ENCODE measurements at regions not wholly inside any gene's neighbourhood (a gene's known extent, or its start where the extent isn't known, plus 50 kb on each side); places are given as distances from the start of the nearest gene placed in this dataset.
"Not testable (repeated sequence)": the region's sequence is repeated elsewhere in the genome, so short reads cannot be mapped to it uniquely, and the experiment has no call there.

DNA sequence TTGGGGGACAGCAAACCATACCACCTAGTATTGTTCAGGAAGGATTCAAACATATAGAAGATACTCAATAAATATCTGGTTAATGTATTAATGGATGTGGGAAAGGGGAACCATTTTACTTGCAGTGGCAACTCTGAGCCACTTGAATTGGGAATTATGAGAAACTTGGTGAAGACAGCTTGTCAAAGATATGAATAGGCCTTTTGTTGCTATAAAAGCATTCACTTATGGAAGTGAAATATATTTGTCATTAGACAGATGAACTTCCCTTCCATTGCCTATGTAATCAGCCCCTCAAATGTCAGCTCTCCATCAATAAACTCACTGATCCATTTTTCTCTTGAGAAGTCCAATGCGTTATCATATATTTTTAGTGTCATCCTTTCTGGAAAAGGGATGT lies 56.1 kb downstream of the GPR85 start:
- intact Hi-C loops (cut with DNase I; ENCODE audit: low total_unique reads), result no loop called here
- no peak for DNase-seq (ENCODE audit: low spot score in 2 of 2)
- WGBS, 2 donors, result 92 to 94% methylated on average over 1 of the region's 1 CpG
- no peak overlapping the region for H3K4me3 ChIP-seq (ENCODE audit: low read depth, poor library complexity, severe bottlenecking)
- TF ChIP-seq, protein P1, sequence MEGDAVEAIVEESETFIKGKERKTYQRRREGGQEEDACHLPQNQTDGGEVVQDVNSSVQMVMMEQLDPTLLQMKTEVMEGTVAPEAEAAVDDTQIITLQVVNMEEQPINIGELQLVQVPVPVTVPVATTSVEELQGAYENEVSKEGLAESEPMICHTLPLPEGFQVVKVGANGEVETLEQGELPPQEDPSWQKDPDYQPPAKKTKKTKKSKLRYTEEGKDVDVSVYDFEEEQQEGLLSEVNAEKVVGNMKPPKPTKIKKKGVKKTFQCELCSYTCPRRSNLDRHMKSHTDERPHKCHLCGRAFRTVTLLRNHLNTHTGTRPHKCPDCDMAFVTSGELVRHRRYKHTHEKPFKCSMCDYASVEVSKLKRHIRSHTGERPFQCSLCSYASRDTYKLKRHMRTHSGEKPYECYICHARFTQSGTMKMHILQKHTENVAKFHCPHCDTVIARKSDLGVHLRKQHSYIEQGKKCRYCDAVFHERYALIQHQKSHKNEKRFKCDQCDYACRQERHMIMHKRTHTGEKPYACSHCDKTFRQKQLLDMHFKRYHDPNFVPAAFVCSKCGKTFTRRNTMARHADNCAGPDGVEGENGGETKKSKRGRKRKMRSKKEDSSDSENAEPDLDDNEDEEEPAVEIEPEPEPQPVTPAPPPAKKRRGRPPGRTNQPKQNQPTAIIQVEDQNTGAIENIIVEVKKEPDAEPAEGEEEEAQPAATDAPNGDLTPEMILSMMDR (IDR thresholded peaks at IDR 0.05), result no peak
- TF ChIP-seq POLR2A (IDR thresholded peaks at IDR 0.05), result no peak

DNA sequence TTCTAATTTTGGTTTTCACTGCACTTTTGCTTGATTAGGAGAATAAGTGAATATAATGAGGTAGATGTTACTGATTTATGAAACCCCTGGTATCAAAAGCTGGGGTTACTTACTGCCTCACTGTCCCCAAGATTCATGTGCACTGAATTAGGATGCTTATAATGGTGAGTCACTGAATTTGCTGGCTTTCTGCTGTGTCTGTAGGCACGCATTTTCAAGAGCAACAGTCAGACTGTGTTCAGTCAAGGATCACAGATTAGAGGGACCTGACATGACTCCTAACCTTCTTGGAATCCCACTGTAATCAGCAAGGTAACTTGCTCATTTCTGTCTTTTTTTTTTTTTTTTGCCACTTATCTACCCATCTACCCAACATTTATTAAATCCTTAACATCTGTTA lies 59.7 kb downstream of the GPR85 start:
- H3K4me3 ChIP-seq (ENCODE audit: low read depth, poor library complexity, severe bottlenecking), result no peak overlapping the region
- 72 to 74% methylated on average over 1 of the region's 1 CpG for WGBS, 2 donors
- intact Hi-C loops (cut with DNase I; ENCODE audit: low total_unique reads), result no loop called here
- DNase-seq (ENCODE audit: low spot score in 2 of 2), result no peak
- TF ChIP-seq, protein P1 (IDR thresholded peaks at IDR 0.05), result no peak
- TF ChIP-seq POLR2A (IDR thresholded peaks at IDR 0.05), result no peak

DNA sequence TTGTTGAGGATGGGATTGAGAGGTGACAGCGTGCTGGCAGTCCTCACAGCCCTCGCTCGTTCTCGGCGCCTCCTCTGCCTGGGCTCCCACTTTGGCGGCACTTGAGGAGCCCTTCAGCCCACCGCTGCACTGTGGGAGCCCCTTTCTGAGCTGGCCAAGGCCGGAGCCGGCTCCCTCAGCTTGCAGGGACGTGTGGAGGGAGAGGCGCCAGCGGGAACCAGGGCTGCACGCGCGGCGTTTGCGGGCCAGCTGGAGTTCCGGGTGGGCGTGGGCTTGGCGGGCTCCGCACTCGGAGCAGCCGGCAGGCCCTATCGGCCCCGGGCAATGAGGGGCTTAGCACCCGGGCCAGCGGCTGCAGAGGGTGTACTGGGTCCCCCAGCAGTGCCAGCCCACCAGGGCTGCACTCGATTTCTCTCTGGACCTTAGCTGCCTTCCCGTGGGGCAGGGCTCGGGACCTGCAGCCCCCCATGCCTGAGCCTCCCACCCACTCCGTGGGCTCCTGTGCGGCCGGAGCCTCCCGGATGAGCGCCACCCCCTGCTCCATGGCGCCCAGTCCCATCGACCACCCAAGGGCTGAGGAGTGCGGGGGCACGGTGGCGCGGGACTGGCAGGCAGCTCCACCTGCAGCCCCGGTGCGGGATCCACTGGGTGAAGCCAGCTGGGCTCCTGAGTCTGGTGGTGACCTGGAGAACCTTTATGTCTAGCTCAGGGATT lies 69.3 kb downstream of the GPR85 start:
- DNase-seq (ENCODE audit: low spot score in 2 of 2); intact Hi-C loops (cut with DNase I; ENCODE audit: low total_unique reads); H3K4me3 ChIP-seq (ENCODE audit: low read depth, poor library complexity, severe bottlenecking): not testable (repeated sequence)
- 96% methylated on average over 22 to 30 of the region's 43 CpGs for WGBS, 2 donors

DNA sequence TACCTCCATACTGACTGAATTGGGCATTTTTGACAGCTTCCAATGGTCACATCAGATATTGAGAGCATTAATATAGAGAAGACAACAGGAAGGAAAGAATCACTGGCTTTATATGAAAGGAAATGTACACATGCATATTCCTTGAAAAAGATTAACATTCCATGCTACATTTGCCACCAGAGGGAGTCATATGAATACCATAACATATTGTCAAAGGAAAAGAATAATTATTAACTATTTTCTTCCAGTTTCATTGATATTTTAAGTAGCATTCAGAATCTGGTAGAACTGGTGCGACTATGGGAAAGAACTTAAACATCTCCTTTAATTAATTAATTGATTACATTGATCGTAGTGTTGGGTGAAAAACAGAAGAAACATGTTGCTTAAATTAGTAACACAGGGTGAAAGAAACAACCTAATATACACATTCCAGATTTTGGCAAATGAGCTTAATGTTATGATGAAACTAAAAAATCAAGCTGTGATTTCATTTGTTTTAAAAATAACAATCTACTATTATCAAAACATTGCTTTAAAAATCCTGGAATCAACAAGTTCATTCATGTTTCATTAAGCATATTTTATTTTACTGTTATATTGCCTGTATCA lies 71.5 kb downstream of the GPR85 start:
- WGBS, 2 donors, result 35 to 47% methylated on average over 2 of the region's 2 CpGs
- no peak for DNase-seq (ENCODE audit: low spot score in 2 of 2)
- TF ChIP-seq POLR2A (IDR thresholded peaks at IDR 0.05), result no peak
- TF ChIP-seq, protein P1 (IDR thresholded peaks at IDR 0.05), result no peak
- no peak overlapping the region for H3K4me3 ChIP-seq (ENCODE audit: low read depth, poor library complexity, severe bottlenecking)
- intact Hi-C loops (cut with DNase I; ENCODE audit: low total_unique reads), result no loop called here

DNA sequence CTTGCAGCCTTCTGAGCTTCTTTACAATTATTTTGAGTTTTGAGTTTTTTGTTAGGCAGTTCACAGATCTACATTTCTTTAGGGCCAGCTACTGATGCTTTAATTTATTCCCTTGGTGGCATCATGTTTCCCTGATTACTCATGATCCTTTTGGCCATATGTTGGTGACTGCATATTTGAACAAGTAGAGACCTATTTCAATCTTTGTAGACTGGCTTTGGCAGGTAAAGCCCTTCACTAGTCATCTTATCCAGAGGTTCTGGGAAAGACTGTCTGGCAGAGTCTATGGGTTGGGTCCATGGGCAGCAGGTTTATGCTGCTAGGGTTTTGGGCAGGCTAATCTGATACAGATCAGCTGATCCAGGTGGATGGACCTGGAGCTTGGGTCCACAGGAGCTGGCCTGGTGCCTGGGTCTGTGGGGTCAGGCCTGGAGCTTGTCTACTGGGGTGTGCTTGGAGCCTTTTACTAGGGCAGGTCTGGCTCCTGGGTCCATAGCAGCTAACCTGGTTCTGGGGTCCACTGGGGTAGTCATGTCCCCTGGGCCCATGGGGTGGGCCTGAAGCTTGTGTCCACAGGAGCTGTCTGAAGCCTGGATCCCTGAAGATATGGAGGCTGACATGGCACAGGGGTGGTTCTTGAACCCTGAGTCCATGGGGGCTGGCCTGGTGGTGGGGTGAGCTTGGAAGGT lies 72.7 kb downstream of the GPR85 start:
- TF ChIP-seq, protein P1 (IDR thresholded peaks at IDR 0.05), result no peak
- no peak for TF ChIP-seq POLR2A (IDR thresholded peaks at IDR 0.05)
- no peak for DNase-seq (ENCODE audit: low spot score in 2 of 2)
- no peak overlapping the region for H3K4me3 ChIP-seq (ENCODE audit: low read depth, poor library complexity, severe bottlenecking)
- intact Hi-C loops (cut with DNase I; ENCODE audit: low total_unique reads), result no loop called here

DNA sequence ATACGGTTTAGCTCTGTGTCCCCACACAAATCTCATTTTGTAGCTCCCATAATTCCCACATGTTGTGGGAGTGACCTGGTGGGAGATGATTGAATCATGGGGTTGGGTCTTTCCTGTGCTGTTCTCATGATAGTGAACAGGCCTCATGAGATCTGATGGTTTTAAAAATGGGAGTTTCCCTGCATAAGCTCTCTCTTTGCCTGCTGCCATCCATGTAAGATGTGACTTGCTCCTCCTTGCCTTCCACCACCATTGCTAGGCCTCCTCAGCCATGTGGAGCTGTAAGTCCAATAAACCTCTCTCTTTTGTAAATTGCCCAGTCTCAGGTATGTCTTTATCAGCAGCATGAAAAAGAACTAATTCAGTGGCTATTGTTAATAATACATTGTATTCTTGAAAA lies 73.8 kb downstream of the GPR85 start:
- WGBS, 2 donors, result 83 to 100% methylated on average over 1 of the region's 1 CpG
- intact Hi-C loops (cut with DNase I; ENCODE audit: low total_unique reads); H3K4me3 ChIP-seq (ENCODE audit: low read depth, poor library complexity, severe bottlenecking); DNase-seq (ENCODE audit: low spot score in 2 of 2): not testable (repeated sequence)
